ENCODE measurements at regions not wholly inside any gene's neighbourhood (a gene's known extent, or its start where the extent isn't known, plus 50 kb on each side); places are given as distances from the start of the nearest gene placed in this dataset.

DNA sequence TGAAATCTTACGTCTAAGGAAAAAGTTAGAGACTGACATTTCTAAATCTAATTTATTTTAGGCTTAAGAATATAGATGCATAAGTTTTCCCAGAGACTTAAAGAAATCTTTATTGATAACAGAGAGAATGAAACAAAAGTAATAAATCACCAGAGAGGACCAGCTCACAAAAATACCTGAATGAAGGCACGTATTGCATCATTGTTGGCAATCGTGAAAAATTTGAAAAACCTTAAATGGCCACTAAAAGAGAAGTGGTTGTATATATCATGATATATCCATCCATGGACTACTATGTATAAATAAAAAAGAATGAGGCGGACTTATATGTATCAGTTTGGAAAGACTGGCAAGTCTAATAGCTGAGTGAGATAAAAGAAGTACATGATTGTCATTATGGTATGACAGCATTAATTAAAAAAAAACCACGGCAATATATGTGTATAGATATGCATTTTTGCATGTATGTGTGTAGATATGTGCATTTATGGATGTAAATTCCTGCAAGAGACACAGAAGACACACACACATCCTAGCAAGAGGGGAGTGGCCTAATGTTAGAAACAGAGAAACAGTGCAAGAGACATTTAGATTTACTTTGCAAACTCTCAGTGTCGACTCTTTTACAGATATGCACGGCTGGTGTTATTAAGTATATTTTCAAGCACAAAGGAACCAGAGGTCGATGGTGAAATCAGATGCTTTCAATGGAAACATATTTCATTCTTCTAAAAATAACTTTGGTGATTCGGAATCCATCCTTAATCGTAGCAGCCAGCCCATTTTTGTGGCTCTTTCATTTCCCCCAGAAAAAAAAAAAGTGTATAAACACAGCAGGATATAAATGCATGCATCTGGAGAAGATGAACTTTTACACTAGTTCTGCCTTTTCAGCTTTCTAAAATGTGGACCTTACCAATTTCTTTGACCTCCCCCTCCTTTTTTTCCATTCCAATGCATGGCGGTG lies 156.1 kb upstream of the SALL4 start:
- WGBS, result 63% methylated on average over 11 of the region's 11 CpGs

DNA sequence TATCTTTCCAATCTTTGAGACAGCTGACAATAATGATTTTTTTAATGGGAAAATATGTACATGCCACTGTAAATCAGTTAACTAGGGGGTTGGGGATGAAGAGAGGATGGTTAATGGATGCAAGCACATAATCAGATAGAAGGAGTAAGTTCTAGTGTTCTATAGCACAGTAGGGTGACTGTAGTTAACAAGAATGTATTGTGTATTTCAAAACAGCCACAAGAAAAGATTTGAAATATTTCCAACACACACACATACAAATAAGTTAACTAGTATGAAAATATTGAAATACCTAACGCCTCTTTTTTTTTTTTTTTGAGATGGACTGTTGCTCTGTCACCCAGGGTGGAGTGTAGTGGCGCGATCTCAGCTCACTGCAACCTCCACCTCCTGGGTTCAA lies 153.4 kb upstream of the SALL4 start:
- Histone ChIP-seq H3K27me3 (ENCODE audit: control insufficient read depth in 4 of 4, insufficient read depth in 4 of 4, low read length in 3 of 4) (no peaks in the 10 kb centered on the region), H3K9me3 (ENCODE audit: control insufficient read depth in 4 of 4, low read length in 3 of 4) (no peaks in the 10 kb centered on the region), H3K27ac (ENCODE audit: low read depth in 1 of 2, low read length in 2 of 2) (no peak overlapping the region), H3K36me3 (ENCODE audit: control insufficient read depth in 4 of 4, insufficient read depth in 3 of 4, low read depth in 1 of 4, low read length in 3 of 4) (no peaks in the 10 kb centered on the region), H3K9ac (ENCODE audit: low read depth in 1 of 2, low read length in 2 of 2) (no peak overlapping the region), H3K4me1 (ENCODE audit: control insufficient read depth in 4 of 4, insufficient read depth in 4 of 4, low read length in 3 of 4) (no peaks in the 10 kb centered on the region), H3K4me3 (ENCODE audit: low read depth in 1 of 3, low read length in 3 of 3) (no peak overlapping the region)
- DNase-seq (ENCODE audit: low spot score), result no peak
- TF ChIP-seq EGR1 (IDR thresholded peaks at IDR 0.05; ENCODE audit: low read depth in 2 of 2) (no peak), ZBTB33 (IDR thresholded peaks at IDR 0.05) (no peak), REST (IDR thresholded peaks at IDR 0.05) (no peak), RAD21 (IDR thresholded peaks at IDR 0.05) (no peak), FOXA2 (IDR thresholded peaks at IDR 0.05) (no peak), RXRA (IDR thresholded peaks at IDR 0.05) (no peak), YY1 (IDR thresholded peaks at IDR 0.05) (no peak), FOXA1 (IDR thresholded peaks at IDR 0.05) (no peak), GABPA (IDR thresholded peaks at IDR 0.05 in 1 of 2, conservative IDR thresholded peaks at IDR 0.05 in 1 of 2) (no peak), TAF1 (conservative IDR thresholded peaks at IDR 0.05) (no peak), SP1 (IDR thresholded peaks at IDR 0.05) (no peak)
- 96% methylated on average over 3 of the region's 3 CpGs for WGBS

More for the DNA sequence above, 156.1 kb upstream of the SALL4 start:
- H3K9ac ChIP-seq (ENCODE audit: low read depth in 1 of 2, low read length in 2 of 2), result no peak overlapping the region
- DNase-seq (ENCODE audit: low spot score), result no peak
- TF ChIP-seq HNF4G (IDR thresholded peaks at IDR 0.05) (no peak), CTCF (IDR thresholded peaks at IDR 0.05; ENCODE audit: low read depth, low read length, missing input control) (no peak), FOXA1 (IDR thresholded peaks at IDR 0.05) (no peak), FOXA2 (IDR thresholded peaks at IDR 0.05) (no peak), RAD21 (IDR thresholded peaks at IDR 0.05) (no peak), MAX (IDR thresholded peaks at IDR 0.05) (no peak), ATF3 (IDR thresholded peaks at IDR 0.05) (no peak), YY1 (IDR thresholded peaks at IDR 0.05) (no peak), NR2F2 (IDR thresholded peaks at IDR 0.05) (no peak)
- no peaks in the 10 kb centered on the region for H3K36me3 ChIP-seq (ENCODE audit: control insufficient read depth in 4 of 4, insufficient read depth in 3 of 4, low read depth in 1 of 4, low read length in 3 of 4)
- H3K9me3 ChIP-seq (ENCODE audit: control insufficient read depth in 4 of 4, low read length in 3 of 4), result no peaks in the 10 kb centered on the region
- H3K4me1 ChIP-seq (ENCODE audit: control insufficient read depth in 4 of 4, insufficient read depth in 4 of 4, low read length in 3 of 4), result no peaks in the 10 kb centered on the region
- H3K27ac ChIP-seq (ENCODE audit: low read depth in 1 of 2, low read length in 2 of 2), result no peak overlapping the region
- H3K27me3 ChIP-seq (ENCODE audit: control insufficient read depth in 4 of 4, insufficient read depth in 4 of 4, low read length in 3 of 4), result no peaks in the 10 kb centered on the region
- no peak overlapping the region for H3K4me3 ChIP-seq (ENCODE audit: low read depth in 1 of 3, low read length in 3 of 3)

All from liver (tissue), 8 donors.